Endothelial cell (in vitro differentiated cells): ENCODE measurements at regions not wholly inside any gene's neighbourhood (a gene's known extent, or its start where the extent isn't known, plus 50 kb on each side); places are given as distances from the start of the nearest gene placed in this dataset.

Experiments
- DNase-seq: peaks from one replicate; pipeline ENCODE4 v3.0.0; 2021; ENCODE audit warnings: low spot score
- H3K27ac Mint-ChIP-seq: one replicate; pipeline ENCODE4 v1.8.0; 2021; ENCODE audit warnings: mixed read lengths, inconsistent platforms; ENCODE audit not compliant: unreplicated experiment
- H3K27me3 Mint-ChIP-seq: one replicate; pipeline ENCODE4 v1.8.0; 2021; ENCODE audit warnings: mild to moderate bottlenecking, moderate library complexity, mixed read lengths, inconsistent platforms; ENCODE audit not compliant: unreplicated experiment
- H3K36me3 Mint-ChIP-seq: one replicate; pipeline ENCODE4 v1.8.0; 2021; ENCODE audit warnings: mild to moderate bottlenecking, low read depth, mixed read lengths, inconsistent platforms; ENCODE audit not compliant: unreplicated experiment
- H3K4me1 Mint-ChIP-seq: one replicate; pipeline ENCODE4 v1.8.0; 2021; ENCODE audit warnings: mild to moderate bottlenecking, mixed read lengths, inconsistent platforms; ENCODE audit not compliant: unreplicated experiment
- H3K4me3 Mint-ChIP-seq: one replicate; pipeline ENCODE4 v1.8.0; 2021; ENCODE audit warnings: mild to moderate bottlenecking, mixed read lengths, inconsistent platforms; ENCODE audit not compliant: unreplicated experiment
- H3K9me3 Mint-ChIP-seq: one replicate; pipeline ENCODE4 v1.8.0; 2021; ENCODE audit warnings: mixed read lengths, inconsistent platforms; ENCODE audit not compliant: unreplicated experiment
- TF ChIP-seq, protein P1 (sequence below): fragments of 200-600 bp; sonication (generic); IDR thresholded peaks from one replicate; pipeline ENCODE4 v1.5.0; 2021; ENCODE audit warnings: antibody characterized with exemption; ENCODE audit not compliant: unreplicated experiment

GRCh38 chr5:173826086-173826427 is 62.1 kb upstream of the CPEB4 start:
- TF ChIP-seq, protein P1, sequence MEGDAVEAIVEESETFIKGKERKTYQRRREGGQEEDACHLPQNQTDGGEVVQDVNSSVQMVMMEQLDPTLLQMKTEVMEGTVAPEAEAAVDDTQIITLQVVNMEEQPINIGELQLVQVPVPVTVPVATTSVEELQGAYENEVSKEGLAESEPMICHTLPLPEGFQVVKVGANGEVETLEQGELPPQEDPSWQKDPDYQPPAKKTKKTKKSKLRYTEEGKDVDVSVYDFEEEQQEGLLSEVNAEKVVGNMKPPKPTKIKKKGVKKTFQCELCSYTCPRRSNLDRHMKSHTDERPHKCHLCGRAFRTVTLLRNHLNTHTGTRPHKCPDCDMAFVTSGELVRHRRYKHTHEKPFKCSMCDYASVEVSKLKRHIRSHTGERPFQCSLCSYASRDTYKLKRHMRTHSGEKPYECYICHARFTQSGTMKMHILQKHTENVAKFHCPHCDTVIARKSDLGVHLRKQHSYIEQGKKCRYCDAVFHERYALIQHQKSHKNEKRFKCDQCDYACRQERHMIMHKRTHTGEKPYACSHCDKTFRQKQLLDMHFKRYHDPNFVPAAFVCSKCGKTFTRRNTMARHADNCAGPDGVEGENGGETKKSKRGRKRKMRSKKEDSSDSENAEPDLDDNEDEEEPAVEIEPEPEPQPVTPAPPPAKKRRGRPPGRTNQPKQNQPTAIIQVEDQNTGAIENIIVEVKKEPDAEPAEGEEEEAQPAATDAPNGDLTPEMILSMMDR, result no peak
- no peak overlapping the region for H3K27ac Mint-ChIP-seq
- peaks cover 5% of the 10 kb centered on the region for H3K36me3 Mint-ChIP-seq
- H3K4me1 Mint-ChIP-seq, result peaks cover 14% of the 10 kb centered on the region
- H3K27me3 Mint-ChIP-seq, result peaks cover 2% of the 10 kb centered on the region
- H3K4me3 Mint-ChIP-seq, result no peak overlapping the region
- H3K9me3 Mint-ChIP-seq, result no peaks in the 10 kb centered on the region
- no peak for DNase-seq

DNA sequence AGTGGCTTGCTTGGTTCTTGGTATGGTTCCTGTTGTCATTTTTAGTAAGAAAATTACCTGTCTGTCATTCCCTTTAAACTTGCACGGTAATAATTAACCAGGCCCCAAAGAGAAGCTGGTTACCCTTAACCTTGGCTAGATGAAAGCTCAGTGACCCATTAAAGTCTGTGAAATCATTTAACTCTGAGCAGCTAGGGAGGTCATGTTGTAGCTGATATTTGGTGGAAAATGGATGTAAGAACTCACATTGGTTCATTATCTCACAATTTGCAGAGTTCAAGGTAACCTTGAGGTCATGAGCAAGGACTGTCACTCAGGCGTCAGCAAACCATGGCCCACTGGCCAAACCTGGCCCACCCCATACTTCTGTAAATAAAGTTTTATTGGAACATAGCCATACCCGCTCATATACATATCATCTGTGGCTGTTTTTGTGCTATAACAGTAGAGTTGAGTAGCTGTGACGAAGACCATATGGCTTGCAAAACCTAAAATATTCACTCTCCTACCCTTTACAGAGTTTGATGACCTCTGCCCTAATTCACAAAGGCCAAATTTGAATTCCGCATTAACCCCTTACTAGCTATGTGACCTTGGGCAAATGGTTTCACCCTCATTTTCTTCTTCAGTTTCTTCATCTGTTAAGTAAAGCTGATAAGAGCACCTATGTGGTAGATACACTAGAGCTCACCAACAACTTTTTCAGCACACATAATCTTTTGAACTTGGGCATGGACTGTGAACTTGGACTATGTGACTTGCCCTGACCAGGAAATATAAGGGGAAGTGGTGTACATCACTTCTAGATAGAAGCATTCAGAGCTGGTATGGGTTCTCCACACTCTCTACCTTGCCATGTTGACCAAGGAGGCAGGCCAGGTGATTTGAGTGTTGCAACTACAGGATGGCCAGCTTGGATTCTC is 61.5 kb upstream of the CPEB4 start:
- Mint-ChIP-seq H3K36me3 (peaks cover 5% of the 10 kb centered on the region), H3K9me3 (no peaks in the 10 kb centered on the region), H3K27ac (no peak overlapping the region), H3K27me3 (peaks cover 2% of the 10 kb centered on the region), H3K4me3 (no peak overlapping the region), H3K4me1 (peaks cover 14% of the 10 kb centered on the region)
- TF ChIP-seq, protein P1, result no peak
- DNase-seq, result no peak

DNA sequence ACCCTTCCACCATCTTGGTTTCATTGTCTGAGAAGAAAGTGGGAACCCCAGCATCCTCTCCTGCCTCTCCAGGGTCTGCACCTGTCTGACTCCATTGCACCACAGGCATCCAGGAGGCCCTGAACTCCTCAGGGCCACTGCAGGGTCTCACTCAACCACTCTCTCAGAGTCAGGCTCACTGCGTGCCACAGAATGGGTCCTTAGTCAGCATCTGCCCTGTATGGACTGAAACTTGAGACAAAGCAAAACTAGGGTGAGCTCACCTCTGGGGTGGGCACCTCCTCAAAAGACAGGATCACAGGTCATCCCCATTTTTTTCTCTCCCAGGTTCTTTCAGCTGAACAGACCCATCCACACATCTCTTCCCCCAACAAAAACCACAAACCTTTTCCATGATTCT is 59.2 kb upstream of the CPEB4 start:
- DNase-seq, result no peak
- Mint-ChIP-seq H3K9me3 (no peaks in the 10 kb centered on the region), H3K27ac (no peak overlapping the region), H3K4me1 (peaks cover 9% of the 10 kb centered on the region), H3K36me3 (peaks cover 5% of the 10 kb centered on the region), H3K4me3 (no peak overlapping the region), H3K27me3 (peaks cover 2% of the 10 kb centered on the region)
- TF ChIP-seq, protein P1, result no peak

GRCh38 chr5:173829826-173830225 is 58.3 kb upstream of the CPEB4 start:
- peaks cover 5% of the 10 kb centered on the region for H3K36me3 Mint-ChIP-seq
- H3K27me3 Mint-ChIP-seq, result peaks cover 2% of the 10 kb centered on the region
- no peak for DNase-seq
- no peak overlapping the region for H3K4me3 Mint-ChIP-seq
- H3K4me1 Mint-ChIP-seq, result peaks cover under 1% of the 10 kb centered on the region
- TF ChIP-seq, protein P1, result no peak
- H3K27ac Mint-ChIP-seq, result no peak overlapping the region
- no peaks in the 10 kb centered on the region for H3K9me3 Mint-ChIP-seq

- H3K36me3 Mint-ChIP-seq, result peaks cover 5% of the 10 kb centered on the region
- no peaks in the 10 kb centered on the region for H3K9me3 Mint-ChIP-seq
- peaks cover 6% of the 10 kb centered on the region for H3K4me1 Mint-ChIP-seq
- no peak overlapping the region for H3K4me3 Mint-ChIP-seq
- TF ChIP-seq, protein P1, result no peak
- no peak overlapping the region for H3K27ac Mint-ChIP-seq
- no peak for DNase-seq
- peaks cover 2% of the 10 kb centered on the region for H3K27me3 Mint-ChIP-seq
These were observed 57.7 kb upstream of the CPEB4 start for GRCh38 chr5:173830421-173830820.
